ENCODE measurements at regions not wholly inside any gene's neighbourhood (a gene's known extent, or its start where the extent isn't known, plus 50 kb on each side); places are given as distances from the start of the nearest gene placed in this dataset.

DNA sequence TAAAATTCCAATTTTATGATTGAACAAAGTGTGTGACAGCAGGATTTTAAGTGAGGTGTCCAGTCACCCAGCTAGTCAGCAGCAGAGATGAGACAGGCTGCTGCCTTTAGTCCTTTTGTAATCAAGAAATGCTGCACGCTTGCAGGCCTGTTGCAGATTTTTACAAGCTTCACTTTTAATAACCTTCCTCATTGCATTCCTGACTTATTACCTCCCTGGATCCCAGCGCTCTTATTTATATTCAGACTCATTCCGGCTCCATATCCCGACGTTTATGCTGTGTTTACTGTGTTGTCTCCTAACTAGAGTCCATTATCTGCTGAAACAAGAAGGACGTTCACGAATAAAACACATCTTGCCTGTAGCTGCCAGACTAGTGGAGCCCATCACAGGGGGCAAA, 442.5 kb upstream of the KLHL29 start:
- CTCF ChIA-PET, result no interaction called here
- TF ChIP-seq ELF1 (IDR thresholded peaks at IDR 0.05; ENCODE audit: borderline replicate concordance, low read depth), result no peak
- TF ChIP-seq, protein P1, sequence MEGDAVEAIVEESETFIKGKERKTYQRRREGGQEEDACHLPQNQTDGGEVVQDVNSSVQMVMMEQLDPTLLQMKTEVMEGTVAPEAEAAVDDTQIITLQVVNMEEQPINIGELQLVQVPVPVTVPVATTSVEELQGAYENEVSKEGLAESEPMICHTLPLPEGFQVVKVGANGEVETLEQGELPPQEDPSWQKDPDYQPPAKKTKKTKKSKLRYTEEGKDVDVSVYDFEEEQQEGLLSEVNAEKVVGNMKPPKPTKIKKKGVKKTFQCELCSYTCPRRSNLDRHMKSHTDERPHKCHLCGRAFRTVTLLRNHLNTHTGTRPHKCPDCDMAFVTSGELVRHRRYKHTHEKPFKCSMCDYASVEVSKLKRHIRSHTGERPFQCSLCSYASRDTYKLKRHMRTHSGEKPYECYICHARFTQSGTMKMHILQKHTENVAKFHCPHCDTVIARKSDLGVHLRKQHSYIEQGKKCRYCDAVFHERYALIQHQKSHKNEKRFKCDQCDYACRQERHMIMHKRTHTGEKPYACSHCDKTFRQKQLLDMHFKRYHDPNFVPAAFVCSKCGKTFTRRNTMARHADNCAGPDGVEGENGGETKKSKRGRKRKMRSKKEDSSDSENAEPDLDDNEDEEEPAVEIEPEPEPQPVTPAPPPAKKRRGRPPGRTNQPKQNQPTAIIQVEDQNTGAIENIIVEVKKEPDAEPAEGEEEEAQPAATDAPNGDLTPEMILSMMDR (IDR thresholded peaks at IDR 0.05 in 2 of 3, conservative IDR thresholded peaks at IDR 0.05 in 1 of 3; ENCODE audit: borderline replicate concordance in 1 of 3, insufficient read depth in 1 of 3, low read depth in 2 of 3, low read length in 2 of 3), result no peak
- TF ChIP-seq SP1 (IDR thresholded peaks at IDR 0.05; ENCODE audit: low read depth), result no peak
- no peak for TF ChIP-seq CBX3 (IDR thresholded peaks at IDR 0.05; ENCODE audit: low read depth)
- no peak for TF ChIP-seq ZFX (IDR thresholded peaks at IDR 0.05)
- TF ChIP-seq EGR1 (IDR thresholded peaks at IDR 0.05; ENCODE audit: low read depth), result no peak
- TF ChIP-seq, protein P2, sequence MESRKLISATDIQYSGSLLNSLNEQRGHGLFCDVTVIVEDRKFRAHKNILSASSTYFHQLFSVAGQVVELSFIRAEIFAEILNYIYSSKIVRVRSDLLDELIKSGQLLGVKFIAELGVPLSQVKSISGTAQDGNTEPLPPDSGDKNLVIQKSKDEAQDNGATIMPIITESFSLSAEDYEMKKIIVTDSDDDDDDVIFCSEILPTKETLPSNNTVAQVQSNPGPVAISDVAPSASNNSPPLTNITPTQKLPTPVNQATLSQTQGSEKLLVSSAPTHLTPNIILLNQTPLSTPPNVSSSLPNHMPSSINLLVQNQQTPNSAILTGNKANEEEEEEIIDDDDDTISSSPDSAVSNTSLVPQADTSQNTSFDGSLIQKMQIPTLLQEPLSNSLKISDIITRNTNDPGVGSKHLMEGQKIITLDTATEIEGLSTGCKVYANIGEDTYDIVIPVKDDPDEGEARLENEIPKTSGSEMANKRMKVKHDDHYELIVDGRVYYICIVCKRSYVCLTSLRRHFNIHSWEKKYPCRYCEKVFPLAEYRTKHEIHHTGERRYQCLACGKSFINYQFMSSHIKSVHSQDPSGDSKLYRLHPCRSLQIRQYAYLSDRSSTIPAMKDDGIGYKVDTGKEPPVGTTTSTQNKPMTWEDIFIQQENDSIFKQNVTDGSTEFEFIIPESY (IDR thresholded peaks at IDR 0.05; ENCODE audit: extremely low read depth, insufficient replicate concordance, low read length), result no peak
- no peak for TF ChIP-seq TCF7L2 (IDR thresholded peaks at IDR 0.05; ENCODE audit: borderline replicate concordance, extremely low read depth, insufficient read depth, insufficient read length)
- no peak for TF ChIP-seq RAD21 (IDR thresholded peaks at IDR 0.05; ENCODE audit: low read depth)
- no peak for TF ChIP-seq EZH2 (IDR thresholded peaks at IDR 0.05)
- TF ChIP-seq, protein P3, sequence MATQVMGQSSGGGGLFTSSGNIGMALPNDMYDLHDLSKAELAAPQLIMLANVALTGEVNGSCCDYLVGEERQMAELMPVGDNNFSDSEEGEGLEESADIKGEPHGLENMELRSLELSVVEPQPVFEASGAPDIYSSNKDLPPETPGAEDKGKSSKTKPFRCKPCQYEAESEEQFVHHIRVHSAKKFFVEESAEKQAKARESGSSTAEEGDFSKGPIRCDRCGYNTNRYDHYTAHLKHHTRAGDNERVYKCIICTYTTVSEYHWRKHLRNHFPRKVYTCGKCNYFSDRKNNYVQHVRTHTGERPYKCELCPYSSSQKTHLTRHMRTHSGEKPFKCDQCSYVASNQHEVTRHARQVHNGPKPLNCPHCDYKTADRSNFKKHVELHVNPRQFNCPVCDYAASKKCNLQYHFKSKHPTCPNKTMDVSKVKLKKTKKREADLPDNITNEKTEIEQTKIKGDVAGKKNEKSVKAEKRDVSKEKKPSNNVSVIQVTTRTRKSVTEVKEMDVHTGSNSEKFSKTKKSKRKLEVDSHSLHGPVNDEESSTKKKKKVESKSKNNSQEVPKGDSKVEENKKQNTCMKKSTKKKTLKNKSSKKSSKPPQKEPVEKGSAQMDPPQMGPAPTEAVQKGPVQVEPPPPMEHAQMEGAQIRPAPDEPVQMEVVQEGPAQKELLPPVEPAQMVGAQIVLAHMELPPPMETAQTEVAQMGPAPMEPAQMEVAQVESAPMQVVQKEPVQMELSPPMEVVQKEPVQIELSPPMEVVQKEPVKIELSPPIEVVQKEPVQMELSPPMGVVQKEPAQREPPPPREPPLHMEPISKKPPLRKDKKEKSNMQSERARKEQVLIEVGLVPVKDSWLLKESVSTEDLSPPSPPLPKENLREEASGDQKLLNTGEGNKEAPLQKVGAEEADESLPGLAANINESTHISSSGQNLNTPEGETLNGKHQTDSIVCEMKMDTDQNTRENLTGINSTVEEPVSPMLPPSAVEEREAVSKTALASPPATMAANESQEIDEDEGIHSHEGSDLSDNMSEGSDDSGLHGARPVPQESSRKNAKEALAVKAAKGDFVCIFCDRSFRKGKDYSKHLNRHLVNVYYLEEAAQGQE (IDR thresholded peaks at IDR 0.05; ENCODE audit: low read depth), result no peak
- TF ChIP-seq FOSL1 (IDR thresholded peaks at IDR 0.05; ENCODE audit: low read depth), result no peak
- TF ChIP-seq YY1 (IDR thresholded peaks at IDR 0.05; ENCODE audit: extremely low read depth, insufficient replicate concordance, low read depth, low read length), result no peak

More for the DNA sequence above, 442.5 kb upstream of the KLHL29 start:
- intact Hi-C loops (cut with micrococcal nuclease), result no loop called here
- no TSS peak for BruUV-seq (replicated peaks)
- H3K79me2 ChIP-seq (ENCODE audit: insufficient read depth, low read length), result no peaks in the 10 kb centered on the region
- H4K20me1 ChIP-seq (ENCODE audit: insufficient read depth), result no peaks in the 10 kb centered on the region
- H3K9me3 ChIP-seq (ENCODE audit: control insufficient read depth in 1 of 2, insufficient read depth in 1 of 2, low read depth in 1 of 2, low read length in 2 of 2), result no peaks in the 10 kb centered on the region
- no peaks in the 10 kb centered on the region for H3K36me3 ChIP-seq (ENCODE audit: control insufficient read depth in 1 of 2, insufficient read depth in 2 of 2, low read length in 2 of 2)
- RAD21 ChIA-PET (ENCODE audit: low non-redundant PET in 1 of 2, low total read pairs in 2 of 2, uncharacterized antibody in 2 of 2, unreplicated experiment in 2 of 2), result no interaction called here
- H3K9ac ChIP-seq (ENCODE audit: low read length), result no peak overlapping the region
- POLR2A ChIA-PET, result no interaction called here
- no peaks in the 10 kb centered on the region for H3K27me3 ChIP-seq (ENCODE audit: insufficient read depth, low read length)
- H3K4me3 ChIP-seq (replicated peaks in 1 of 2; ENCODE audit: low read depth in 1 of 2, low read length in 2 of 2), result no peak overlapping the region
- H2AFZ ChIP-seq (ENCODE audit: low read depth, low read length, poor library complexity, severe bottlenecking), result no peak overlapping the region
- no peak overlapping the region for H3K4me2 ChIP-seq (ENCODE audit: low read length)
- no peak for DNase-seq (ENCODE audit: low read depth, low spot score)
- no peaks in the 10 kb centered on the region for H3K9me2 ChIP-seq (ENCODE audit: insufficient read depth)
- H3K4me1 ChIP-seq (ENCODE audit: control insufficient read depth in 1 of 2, insufficient read depth in 2 of 2, low read length in 2 of 2), result no peaks in the 10 kb centered on the region
- no peak overlapping the region for H3K27ac ChIP-seq (ENCODE audit: low read depth, low read length)
- no peak for ATAC-seq
